Type B pancreatic cell (in vitro differentiated cells): ENCODE measurements at regions not wholly inside any gene's neighbourhood (a gene's known extent, or its start where the extent isn't known, plus 50 kb on each side); places are given as distances from the start of the nearest gene placed in this dataset.
A peak's percentile ranks its signal among the peaks of the same experiment; 100 is the strongest.
"Not testable (repeated sequence)": the region's sequence is repeated elsewhere in the genome, so short reads cannot be mapped to it uniquely, and the experiment has no call there.

Source experiments
- DNase-seq: peaks from one replicate; pipeline ENCODE4 v3.0.0; 2021; ENCODE audit warnings: mixed read lengths; ENCODE audit not compliant: unreplicated experiment; ENCODE audit errors: extremely low spot score
- H3K27ac Mint-ChIP-seq: 2 replicates; pipeline ENCODE4 v1.8.0; 2021; ENCODE audit warnings: mild to moderate bottlenecking, mixed read lengths
- H3K27me3 Mint-ChIP-seq: 2 replicates; pipeline ENCODE4 v1.8.0; 2021; ENCODE audit warnings: mixed read lengths
- H3K36me3 Mint-ChIP-seq: 2 replicates; pipeline ENCODE4 v1.8.0; 2021; ENCODE audit warnings: mixed read lengths
- H3K4me1 Mint-ChIP-seq: one replicate; pipeline ENCODE4 v1.8.0; 2021; ENCODE audit warnings: mixed read lengths; ENCODE audit not compliant: unreplicated experiment
- H3K4me3 Mint-ChIP-seq: 2 replicates; pipeline ENCODE4 v1.8.0; 2021; ENCODE audit warnings: mild to moderate bottlenecking, mixed read lengths
- H3K9me3 Mint-ChIP-seq: 2 replicates; pipeline ENCODE4 v1.8.0; 2021; ENCODE audit warnings: mixed read lengths
- CTCF ChIP-seq: fragments of 200-600 bp; sonication (generic); conservative IDR thresholded peaks from 2 replicates; pipeline ENCODE4 v1.5.0; 2021; ENCODE audit warnings: antibody characterized with exemption, mild to moderate bottlenecking

- not testable (repeated sequence) for H3K27ac Mint-ChIP-seq
- peak; percentile 74 for TF ChIP-seq CTCF
- peak overlapping the region; percentile 63 for H3K4me3 Mint-ChIP-seq
These were observed 130.7 kb downstream of the CRLF3 start for GRCh38 chr17:30693772-30694171.

GRCh38 chr17:30689266-30690000 lies 135.1 kb downstream of the CRLF3 start:
- not testable (repeated sequence) for H3K27ac Mint-ChIP-seq, H3K36me3 Mint-ChIP-seq, DNase-seq, H3K9me3 Mint-ChIP-seq
- peaks cover 13% of the 10 kb centered on the region for H3K27me3 Mint-ChIP-seq
- H3K4me3 Mint-ChIP-seq, result peak overlapping the region; percentile 23
- H3K4me1 Mint-ChIP-seq, result peaks cover 15% of the 10 kb centered on the region

More at GRCh38 chr17:30693772-30694171, 130.7 kb downstream of the CRLF3 start:
- Mint-ChIP-seq H3K27me3 (peaks cover 12% of the 10 kb centered on the region), H3K4me1 (peaks cover 21% of the 10 kb centered on the region)
- not testable (repeated sequence) for H3K36me3 Mint-ChIP-seq, DNase-seq, H3K9me3 Mint-ChIP-seq

- H3K27ac Mint-ChIP-seq, DNase-seq, H3K9me3 Mint-ChIP-seq, H3K27me3 Mint-ChIP-seq, H3K36me3 Mint-ChIP-seq: not testable (repeated sequence)
- H3K4me3 Mint-ChIP-seq, result peak overlapping the region; percentile 75
- H3K4me1 Mint-ChIP-seq, result peaks cover 11% of the 10 kb centered on the region
These were observed 137.7 kb downstream of the CRLF3 start for GRCh38 chr17:30686538-30687479.

- not testable (repeated sequence) for H3K27me3 Mint-ChIP-seq, H3K36me3 Mint-ChIP-seq, H3K4me3 Mint-ChIP-seq, H3K4me1 Mint-ChIP-seq, DNase-seq, H3K27ac Mint-ChIP-seq, H3K9me3 Mint-ChIP-seq
These were observed 142.2 kb downstream of the CRLF3 start for GRCh38 chr17:30682280-30682679.

GRCh38 chr17:30680681-30681080 lies 143.8 kb downstream of the CRLF3 start:
- H3K4me1 Mint-ChIP-seq, H3K27ac Mint-ChIP-seq, H3K9me3 Mint-ChIP-seq, H3K27me3 Mint-ChIP-seq, H3K36me3 Mint-ChIP-seq, DNase-seq, H3K4me3 Mint-ChIP-seq: not testable (repeated sequence)

GRCh38 chr17:30677550-30678249 lies 146.8 kb downstream of the CRLF3 start:
- Mint-ChIP-seq H3K9me3 (peaks cover 5% of the 10 kb centered on the region), H3K36me3 (no peaks in the 10 kb centered on the region), H3K4me3 (no peak overlapping the region), H3K27me3 (no peaks in the 10 kb centered on the region), H3K27ac (no peak overlapping the region), H3K4me1 (no peaks in the 10 kb centered on the region)
- no peak for DNase-seq
- no peak for TF ChIP-seq CTCF

- H3K4me3 Mint-ChIP-seq, H3K9me3 Mint-ChIP-seq, H3K27me3 Mint-ChIP-seq, H3K27ac Mint-ChIP-seq, H3K36me3 Mint-ChIP-seq, H3K4me1 Mint-ChIP-seq, DNase-seq: not testable (repeated sequence)
These were observed 148.6 kb downstream of the CRLF3 start for GRCh38 chr17:30675777-30676492.

GRCh38 chr17:30669217-30669649 lies 155.3 kb downstream of the CRLF3 start:
- H3K4me3 Mint-ChIP-seq, DNase-seq, H3K27me3 Mint-ChIP-seq, H3K9me3 Mint-ChIP-seq, H3K27ac Mint-ChIP-seq, H3K4me1 Mint-ChIP-seq, H3K36me3 Mint-ChIP-seq: not testable (repeated sequence)

- not testable (repeated sequence) for H3K9me3 Mint-ChIP-seq, H3K27me3 Mint-ChIP-seq, H3K36me3 Mint-ChIP-seq, H3K4me1 Mint-ChIP-seq, DNase-seq
- Mint-ChIP-seq H3K4me3 (peak overlapping the region; percentile 81), H3K27ac (peak overlapping the region; percentile 69)
These were observed 155.9 kb downstream of the CRLF3 start for GRCh38 chr17:30668360-30669181.

- H3K36me3 Mint-ChIP-seq, H3K27ac Mint-ChIP-seq, H3K4me1 Mint-ChIP-seq, H3K4me3 Mint-ChIP-seq, H3K9me3 Mint-ChIP-seq, H3K27me3 Mint-ChIP-seq, DNase-seq: not testable (repeated sequence)
These were observed 156.7 kb downstream of the CRLF3 start for GRCh38 chr17:30667657-30668359.
